Thoracic aorta (tissue), 2 donors: ENCODE measurements at regions not wholly inside any gene's neighbourhood (a gene's known extent, or its start where the extent isn't known, plus 50 kb on each side); places are given as distances from the start of the nearest gene placed in this dataset.

Experiments
- ATAC-seq: fragments of 150-250 bp; one replicate; pipeline ENCODE4 v1.8.0; 2017; ENCODE audit warnings: low read depth; ENCODE audit not compliant: insufficient number of reproducible peaks, low FRiP score
- DNase-seq: peaks from one replicate; pipeline ENCODE4 v3.0.0-alpha.2; 2020; ENCODE audit warnings: low spot score
- H3K27ac ChIP-seq, 2 donors: fragments of 200-600 bp; sonication (generic); 1 replicate in 1 of 2; 2 replicates in 1 of 2; pipeline ENCODE4 v1.5.1; 2016; ENCODE audit warnings: mild to moderate bottlenecking in 2 of 2, moderate library complexity in 2 of 2
- H3K27me3 ChIP-seq: fragments of 200-600 bp; sonication (generic); replicated peaks from 2 replicates; pipeline ENCODE4 v1.6.0; 2016; ENCODE audit warnings: mild to moderate bottlenecking; ENCODE audit not compliant: insufficient read depth
- H3K36me3 ChIP-seq: fragments of 200-600 bp; sonication (generic); one replicate; pipeline ENCODE4 v1.5.1; 2016
- H3K4me1 ChIP-seq, 2 donors: fragments of 200-600 bp; sonication (generic); 1 replicate in 1 of 2; 2 replicates in 1 of 2; pipeline versions ENCODE4 v1.5.1 to v1.6.0; 2016; ENCODE audit warnings: low read depth in 2 of 2, mild to moderate bottlenecking in 1 of 2; ENCODE audit not compliant: control insufficient read depth in 1 of 2
- H3K4me3 ChIP-seq: fragments of 200-600 bp; sonication (generic); 2 replicates; pipeline ENCODE4 v1.5.1; 2016; ENCODE audit warnings: mild to moderate bottlenecking
- H3K9me3 ChIP-seq: fragments of 200-600 bp; sonication (generic); 2 replicates; pipeline ENCODE4 v1.5.1; 2016
- CTCF ChIP-seq: fragments of 200-600 bp; sonication (generic); IDR thresholded peaks from one replicate; pipeline ENCODE4 v1.5.1; 2019; ENCODE audit warnings: antibody characterized with exemption

DNA sequence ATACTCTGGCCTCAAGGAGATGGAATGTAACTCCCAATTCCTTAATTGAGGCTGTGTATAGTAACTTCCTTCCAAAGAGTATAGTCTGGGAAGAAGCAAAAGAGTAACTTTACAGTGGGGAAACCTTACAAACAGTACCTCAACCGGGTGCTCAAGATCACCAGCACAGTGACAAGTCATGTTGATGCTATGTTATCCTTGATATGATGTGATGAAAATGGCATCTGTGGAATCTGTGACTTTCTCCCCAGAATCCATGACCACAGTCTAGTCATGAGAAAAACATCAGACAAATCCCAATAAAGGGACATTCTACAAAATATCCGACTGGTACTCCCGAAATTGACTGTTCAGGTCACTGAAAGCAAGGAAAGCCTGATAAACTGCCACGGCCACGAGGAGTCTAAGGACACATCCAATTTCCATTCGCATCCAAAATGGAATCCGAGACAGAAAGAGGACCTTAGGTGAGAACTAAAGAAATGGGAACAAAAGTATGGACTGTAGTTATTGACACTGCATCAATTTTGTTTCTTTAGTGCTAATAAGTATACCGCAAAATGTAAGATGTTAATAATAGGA lies 97.3 kb upstream of the FRMD6 start:
- Histone ChIP-seq H3K27ac (no peak overlapping the region), H3K27me3 (no peaks in the 10 kb centered on the region), H3K9me3 (no peaks in the 10 kb centered on the region), H3K4me3 (no peak overlapping the region), H3K4me1 (no peaks in the 10 kb centered on the region), H3K36me3 (no peaks in the 10 kb centered on the region)
- DNase-seq (no peak), ATAC-seq (no peak)
- no peak for TF ChIP-seq CTCF

GRCh38 chr14:51554953-51555352 lies 96.8 kb upstream of the FRMD6 start:
- ATAC-seq (no peak), DNase-seq (no peak)
- Histone ChIP-seq H3K4me1 (no peaks in the 10 kb centered on the region), H3K4me3 (no peak overlapping the region), H3K27ac (no peak overlapping the region), H3K9me3 (no peaks in the 10 kb centered on the region), H3K27me3 (no peaks in the 10 kb centered on the region), H3K36me3 (no peaks in the 10 kb centered on the region)
- TF ChIP-seq CTCF, result no peak

DNA sequence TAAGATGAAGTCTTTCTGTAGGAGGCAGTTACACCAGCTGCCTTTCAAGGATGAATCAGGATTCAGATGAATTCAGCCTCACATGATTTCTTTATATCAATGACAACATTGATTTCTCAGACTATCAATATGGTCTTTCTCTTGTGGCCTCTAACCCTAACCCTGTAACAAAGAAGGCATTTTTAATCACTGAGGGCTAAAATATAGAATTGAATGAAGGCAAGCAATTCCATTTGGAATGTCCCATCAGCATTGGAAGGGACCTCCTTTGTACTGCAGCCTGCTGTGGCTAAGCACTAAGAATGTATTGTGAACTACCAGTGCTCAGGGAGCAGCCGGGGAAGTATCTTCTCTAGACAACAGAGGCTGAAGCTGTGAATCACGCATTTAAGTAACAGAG lies 90.6 kb upstream of the FRMD6 start:
- no peaks in the 10 kb centered on the region for H3K27me3 ChIP-seq
- no peaks in the 10 kb centered on the region for H3K36me3 ChIP-seq
- no peaks in the 10 kb centered on the region for H3K9me3 ChIP-seq
- ATAC-seq (no peak), DNase-seq (no peak)
- no peak overlapping the region for H3K27ac ChIP-seq
- H3K4me3 ChIP-seq, result no peak overlapping the region
- no peak for TF ChIP-seq CTCF
- H3K4me1 ChIP-seq, result no peaks in the 10 kb centered on the region

DNA sequence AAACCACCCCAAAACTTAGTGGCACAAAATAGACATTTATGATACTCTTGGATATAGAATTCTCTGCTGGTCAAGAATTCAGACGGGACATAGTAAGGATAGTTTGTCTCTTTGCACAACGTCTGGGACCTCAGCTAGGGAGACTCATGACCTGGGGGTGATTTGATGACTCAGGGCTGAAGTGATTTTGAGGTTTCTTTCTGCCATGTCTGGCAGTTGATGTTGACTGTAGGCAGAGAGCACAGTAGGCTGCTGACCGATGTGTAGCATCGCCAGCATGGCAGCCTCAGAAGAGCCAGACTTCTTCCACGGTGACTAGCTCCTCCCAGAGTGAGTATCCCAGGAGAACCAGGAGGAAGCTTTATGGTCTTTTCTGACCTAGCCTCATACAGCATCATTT lies 88.9 kb upstream of the FRMD6 start:
- Histone ChIP-seq H3K27ac (no peak overlapping the region), H3K9me3 (no peaks in the 10 kb centered on the region), H3K36me3 (no peaks in the 10 kb centered on the region), H3K4me3 (no peak overlapping the region), H3K4me1 (no peaks in the 10 kb centered on the region), H3K27me3 (no peaks in the 10 kb centered on the region)
- TF ChIP-seq CTCF, result no peak
- DNase-seq, result no peak
- no peak for ATAC-seq

GRCh38 chr14:51563560-51563959 lies 88.2 kb upstream of the FRMD6 start:
- no peak for TF ChIP-seq CTCF
- ATAC-seq (no peak), DNase-seq (no peak)
- Histone ChIP-seq H3K4me1 (no peaks in the 10 kb centered on the region), H3K36me3 (no peaks in the 10 kb centered on the region), H3K4me3 (no peak overlapping the region), H3K27ac (no peak overlapping the region), H3K9me3 (no peaks in the 10 kb centered on the region), H3K27me3 (no peaks in the 10 kb centered on the region)
